ENCODE measurements at regions not wholly inside any gene's neighbourhood (a gene's known extent, or its start where the extent isn't known, plus 50 kb on each side); places are given as distances from the start of the nearest gene placed in this dataset.

GRCh38 chr2:224159345-224159928, 120.4 kb upstream of the SERPINE2 start:
- H3K79me1 ChIP-seq (ENCODE audit: insufficient read depth, low read depth, low read length, poor library complexity, severe bottlenecking): no peaks in the 10 kb centered on the region
- H3K23me2 ChIP-seq (ENCODE audit: insufficient read length, low read depth, low read length, poor library complexity, severe bottlenecking): no peaks in the 10 kb centered on the region
- no peaks in the 10 kb centered on the region for H3K4me1 ChIP-seq (ENCODE audit: insufficient read depth, low read length)
- no peak overlapping the region for H3T11ph ChIP-seq (ENCODE audit: low read length)
- H2BK5ac ChIP-seq (ENCODE audit: insufficient read length, low read length): no peak overlapping the region
- Mint-ChIP-seq H3K4me1 (peaks cover 4% of the 10 kb centered on the region in 2 experiments; a peak in 2 of 4 replicates), H3K27ac (no peak overlapping the region), H3K36me3 (ENCODE audit: insufficient read depth in 1 of 3, low read depth in 3 of 3) (no peaks in the 10 kb centered on the region), H3K4me3 (no peak overlapping the region), H3K27me3 (ENCODE audit: low read depth) (peaks cover 3% of the 10 kb centered on the region; the same call in 1 of the 2 replicates), H3K9me3 (no peaks in the 10 kb centered on the region; a peak in 1 of 5 replicates)
- H2BK20ac ChIP-seq (ENCODE audit: low read depth, low read length, poor library complexity, severe bottlenecking): no peak overlapping the region
- no peak for TF ChIP-seq CTCF (conservative IDR thresholded peaks at IDR 0.05)
- H4K20me1 ChIP-seq (ENCODE audit: control insufficient read depth, insufficient read depth, insufficient read length): no peaks in the 10 kb centered on the region
- H2AK5ac ChIP-seq (ENCODE audit: insufficient read length, low read length): no peak overlapping the region
- no peak overlapping the region for H3K14ac ChIP-seq (ENCODE audit: insufficient read depth, low read length)
- H4K91ac ChIP-seq (ENCODE audit: insufficient read length, low read depth, low read length): no peak overlapping the region
- DNase-seq: no peak
- H3K79me2 ChIP-seq (ENCODE audit: insufficient read depth, low read length): no peaks in the 10 kb centered on the region
- H3K23ac ChIP-seq (ENCODE audit: insufficient read length, low read depth, low read length): no peak overlapping the region
- no peak overlapping the region for H3K27ac ChIP-seq (ENCODE audit: insufficient read length, low read depth, low read length)
- no peaks in the 10 kb centered on the region for H3K9me3 ChIP-seq (ENCODE audit: control insufficient read depth, low read depth, low read length)
- H3K9ac ChIP-seq (ENCODE audit: extremely low read depth, insufficient read length, low read length): no peak overlapping the region
- no peak overlapping the region for H4K8ac ChIP-seq (replicated peaks; ENCODE audit: insufficient read length, low read depth, low read length)
- H3K18ac ChIP-seq (ENCODE audit: insufficient read length, low read depth, low read length): no peak overlapping the region
- H3K56ac ChIP-seq (ENCODE audit: insufficient read length, low read depth, low read length): no peak overlapping the region
- no peak overlapping the region for H3K4ac ChIP-seq (ENCODE audit: low read depth, low read length)
- no peak overlapping the region for H3K4me2 ChIP-seq (ENCODE audit: insufficient read depth, insufficient read length, low read length)
- no peak overlapping the region for H2BK15ac ChIP-seq (ENCODE audit: low read depth, low read length)
- H2AFZ ChIP-seq (ENCODE audit: low read length): no peak overlapping the region
- no CpG with 5 or more reads among the region's 3 CpGs for WGBS (ENCODE audit: extremely low coverage, insufficient read length, low lambda C conversion rate)
- no peak overlapping the region for H4K5ac ChIP-seq (ENCODE audit: insufficient read length, low read depth, low read length)
- H2BK12ac ChIP-seq (ENCODE audit: insufficient read length, low read depth, low read length): no peak overlapping the region
- H3K27me3 ChIP-seq (ENCODE audit: insufficient read depth, low read length): no peaks in the 10 kb centered on the region
- no peak overlapping the region for H2BK120ac ChIP-seq (ENCODE audit: low read depth, low read length, poor library complexity, severe bottlenecking)

Measured in H9 (cell line).